ENCODE measurements at regions not wholly inside any gene's neighbourhood (a gene's known extent, or its start where the extent isn't known, plus 50 kb on each side); places are given as distances from the start of the nearest gene placed in this dataset.

DNA sequence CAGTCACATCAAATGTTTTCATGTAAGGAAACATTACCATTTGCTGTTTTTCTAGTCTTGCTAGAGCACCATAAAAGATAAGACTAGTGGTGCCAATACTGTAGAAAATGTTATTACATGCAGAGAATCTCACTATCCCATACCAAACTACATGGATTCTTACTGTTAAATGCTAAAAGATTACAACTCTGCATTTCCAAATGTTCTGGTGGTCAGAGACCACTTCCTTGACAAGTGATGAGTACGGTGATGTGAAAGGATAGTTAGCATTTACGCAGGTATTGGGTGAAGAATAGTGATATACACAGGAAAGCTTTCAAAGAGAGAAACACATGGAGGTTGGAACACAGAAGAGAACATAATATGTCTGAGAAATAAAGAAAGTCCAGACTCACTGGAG is 98.2 kb downstream of the GGTLC2 start:
- Histone ChIP-seq H3K9me3 (no peaks in the 10 kb centered on the region), H3K4me3 (no peak overlapping the region), H3K4me1 (ENCODE audit: low read depth) (no peaks in the 10 kb centered on the region), H3K36me3 (ENCODE audit: low read depth) (no peaks in the 10 kb centered on the region)
- DNase-seq (no peak), ATAC-seq (no peak)
- TF ChIP-seq, protein P1, sequence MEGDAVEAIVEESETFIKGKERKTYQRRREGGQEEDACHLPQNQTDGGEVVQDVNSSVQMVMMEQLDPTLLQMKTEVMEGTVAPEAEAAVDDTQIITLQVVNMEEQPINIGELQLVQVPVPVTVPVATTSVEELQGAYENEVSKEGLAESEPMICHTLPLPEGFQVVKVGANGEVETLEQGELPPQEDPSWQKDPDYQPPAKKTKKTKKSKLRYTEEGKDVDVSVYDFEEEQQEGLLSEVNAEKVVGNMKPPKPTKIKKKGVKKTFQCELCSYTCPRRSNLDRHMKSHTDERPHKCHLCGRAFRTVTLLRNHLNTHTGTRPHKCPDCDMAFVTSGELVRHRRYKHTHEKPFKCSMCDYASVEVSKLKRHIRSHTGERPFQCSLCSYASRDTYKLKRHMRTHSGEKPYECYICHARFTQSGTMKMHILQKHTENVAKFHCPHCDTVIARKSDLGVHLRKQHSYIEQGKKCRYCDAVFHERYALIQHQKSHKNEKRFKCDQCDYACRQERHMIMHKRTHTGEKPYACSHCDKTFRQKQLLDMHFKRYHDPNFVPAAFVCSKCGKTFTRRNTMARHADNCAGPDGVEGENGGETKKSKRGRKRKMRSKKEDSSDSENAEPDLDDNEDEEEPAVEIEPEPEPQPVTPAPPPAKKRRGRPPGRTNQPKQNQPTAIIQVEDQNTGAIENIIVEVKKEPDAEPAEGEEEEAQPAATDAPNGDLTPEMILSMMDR (IDR thresholded peaks at IDR 0.05) = no peak
- intact Hi-C loops (cut with DNase I, micrococcal nuclease) = no loop called here

DNA sequence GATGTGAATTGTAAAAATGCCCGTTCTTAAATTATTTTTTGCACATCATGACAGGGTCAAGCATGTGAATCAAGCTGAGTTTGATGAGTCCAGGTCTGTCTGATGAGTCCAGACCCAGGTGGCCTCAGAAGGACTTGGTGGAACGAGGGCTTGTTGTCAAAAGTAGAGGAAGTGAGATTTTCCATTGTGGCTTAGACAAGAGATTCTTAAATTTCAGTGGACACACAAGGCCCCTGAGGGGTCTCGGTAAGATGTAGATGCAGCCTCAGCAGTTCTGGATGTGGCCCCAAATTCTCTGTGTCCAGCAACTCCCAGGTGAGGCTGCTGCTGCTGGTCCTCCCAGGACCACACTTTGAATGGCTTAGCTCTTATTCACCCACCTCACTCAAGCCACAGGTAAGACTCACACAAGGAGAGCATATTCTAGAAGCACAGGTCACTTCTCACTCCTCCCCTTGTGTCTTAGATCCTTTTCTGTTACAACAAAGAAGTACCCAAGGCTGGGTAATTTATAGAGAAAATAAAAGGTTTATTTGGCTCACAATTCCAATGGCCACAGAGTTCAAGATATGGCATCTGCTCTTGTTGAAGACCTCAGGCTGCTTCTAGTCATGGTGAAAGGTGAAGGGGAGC is 98.8 kb downstream of the GGTLC2 start:
- Histone ChIP-seq H3K4me1 (ENCODE audit: low read depth) (no peaks in the 10 kb centered on the region), H3K9me3 (no peaks in the 10 kb centered on the region), H3K4me3 (no peak overlapping the region), H3K36me3 (ENCODE audit: low read depth) (no peaks in the 10 kb centered on the region)
- DNase-seq (no peak), ATAC-seq (no peak)
- TF ChIP-seq, protein P1 (IDR thresholded peaks at IDR 0.05) = no peak
- intact Hi-C loops (cut with DNase I, micrococcal nuclease) = no loop called here

DNA sequence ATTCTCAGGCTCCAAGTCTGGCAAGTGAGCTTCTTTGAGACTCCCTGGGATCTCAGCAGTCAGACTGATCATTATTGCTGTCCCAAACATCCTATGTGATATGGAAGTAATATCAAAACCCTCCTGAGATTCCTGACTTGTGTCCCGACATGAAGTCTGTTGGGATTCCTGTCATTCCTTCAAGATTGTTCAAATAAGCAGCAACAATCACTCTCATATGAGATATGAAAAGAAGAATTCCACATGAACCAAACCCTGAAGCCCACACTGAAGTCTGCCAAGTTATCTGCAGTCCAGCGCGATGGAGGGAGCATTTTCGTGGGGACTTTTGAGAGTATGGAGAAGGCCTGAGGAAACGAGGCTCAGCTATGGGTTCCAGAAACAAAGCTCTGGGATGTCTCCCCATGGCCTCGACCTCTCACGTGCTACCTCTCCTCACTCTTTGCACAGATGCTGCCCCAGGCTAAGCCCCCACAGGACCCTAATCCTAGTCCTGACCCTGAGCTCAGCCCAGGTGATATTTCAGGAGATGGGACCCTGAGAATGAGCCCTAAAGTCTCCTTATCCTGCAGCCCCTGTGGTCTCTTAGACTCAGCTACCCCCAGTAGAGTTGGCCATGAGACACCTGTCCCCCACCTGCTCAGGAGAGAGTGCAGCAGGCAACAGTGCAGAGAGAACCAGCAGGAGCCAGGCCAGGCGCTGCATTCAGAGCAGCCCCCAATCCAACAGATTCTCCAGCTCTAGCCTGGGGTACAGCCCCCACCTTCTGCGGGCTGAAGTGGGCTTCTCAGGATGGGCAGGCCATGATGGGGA is 100.2 kb downstream of the GGTLC2 start:
- no peak for DNase-seq
- no peaks in the 10 kb centered on the region for H3K9me3 ChIP-seq
- H3K4me1 ChIP-seq (ENCODE audit: low read depth) = no peaks in the 10 kb centered on the region
- H3K36me3 ChIP-seq (ENCODE audit: low read depth) = no peaks in the 10 kb centered on the region
- TF ChIP-seq, protein P1 (IDR thresholded peaks at IDR 0.05) = no peak
- intact Hi-C loops (cut with DNase I, micrococcal nuclease) = no loop called here
- ATAC-seq = no peak
- no peak overlapping the region for H3K4me3 ChIP-seq

DNA sequence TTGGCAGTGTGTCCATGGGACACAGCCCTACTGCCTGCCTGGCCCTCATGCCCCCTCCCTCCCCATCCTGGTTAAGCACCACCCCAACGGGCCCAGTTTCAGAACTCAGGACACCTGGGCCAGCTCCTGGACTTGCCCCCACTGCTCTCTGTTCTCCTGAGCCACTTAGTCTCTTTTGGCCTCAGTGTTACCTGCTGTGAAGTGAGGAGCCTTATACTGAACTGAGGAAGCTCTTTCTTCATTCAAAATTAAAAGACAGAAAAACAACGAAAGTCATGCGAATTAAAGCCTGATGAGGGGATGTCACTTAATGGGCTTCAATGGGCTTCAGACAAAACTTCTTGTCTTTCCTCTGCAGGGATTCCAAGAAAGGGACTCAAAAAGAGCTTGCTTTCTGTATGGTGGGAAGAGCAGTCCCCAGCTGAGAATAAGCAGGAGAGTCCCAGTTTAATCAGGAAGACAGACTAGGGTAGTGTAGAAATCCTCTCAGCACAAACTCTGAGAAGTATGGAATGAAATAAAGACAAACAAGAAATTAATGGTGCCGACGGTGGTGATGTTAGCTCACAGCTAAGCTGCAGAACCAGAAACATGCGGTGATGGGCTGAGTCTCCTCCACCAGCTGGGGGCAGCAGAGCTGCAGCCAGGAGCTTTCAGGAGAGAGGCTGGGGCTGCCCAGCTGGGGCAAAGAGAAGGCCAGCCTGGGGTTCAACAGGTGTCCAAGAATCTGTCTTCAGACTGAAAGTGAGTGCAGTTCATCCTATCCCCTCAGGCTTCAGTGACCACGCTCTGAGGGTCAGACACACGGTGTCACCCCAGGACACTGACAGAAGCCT is 101.0 kb downstream of the GGTLC2 start:
- peak in 2 of 3 donors; percentile 57 to 58 for DNase-seq
- Histone ChIP-seq H3K36me3 (ENCODE audit: low read depth) (no peaks in the 10 kb centered on the region), H3K4me3 (no peak overlapping the region), H3K9me3 (no peaks in the 10 kb centered on the region), H3K4me1 (ENCODE audit: low read depth) (no peaks in the 10 kb centered on the region)
- intact Hi-C loops (cut with DNase I, micrococcal nuclease) = no loop called here
- TF ChIP-seq, protein P1 (IDR thresholded peaks at IDR 0.05) = no peak
- peak; percentile 76 for ATAC-seq

DNA sequence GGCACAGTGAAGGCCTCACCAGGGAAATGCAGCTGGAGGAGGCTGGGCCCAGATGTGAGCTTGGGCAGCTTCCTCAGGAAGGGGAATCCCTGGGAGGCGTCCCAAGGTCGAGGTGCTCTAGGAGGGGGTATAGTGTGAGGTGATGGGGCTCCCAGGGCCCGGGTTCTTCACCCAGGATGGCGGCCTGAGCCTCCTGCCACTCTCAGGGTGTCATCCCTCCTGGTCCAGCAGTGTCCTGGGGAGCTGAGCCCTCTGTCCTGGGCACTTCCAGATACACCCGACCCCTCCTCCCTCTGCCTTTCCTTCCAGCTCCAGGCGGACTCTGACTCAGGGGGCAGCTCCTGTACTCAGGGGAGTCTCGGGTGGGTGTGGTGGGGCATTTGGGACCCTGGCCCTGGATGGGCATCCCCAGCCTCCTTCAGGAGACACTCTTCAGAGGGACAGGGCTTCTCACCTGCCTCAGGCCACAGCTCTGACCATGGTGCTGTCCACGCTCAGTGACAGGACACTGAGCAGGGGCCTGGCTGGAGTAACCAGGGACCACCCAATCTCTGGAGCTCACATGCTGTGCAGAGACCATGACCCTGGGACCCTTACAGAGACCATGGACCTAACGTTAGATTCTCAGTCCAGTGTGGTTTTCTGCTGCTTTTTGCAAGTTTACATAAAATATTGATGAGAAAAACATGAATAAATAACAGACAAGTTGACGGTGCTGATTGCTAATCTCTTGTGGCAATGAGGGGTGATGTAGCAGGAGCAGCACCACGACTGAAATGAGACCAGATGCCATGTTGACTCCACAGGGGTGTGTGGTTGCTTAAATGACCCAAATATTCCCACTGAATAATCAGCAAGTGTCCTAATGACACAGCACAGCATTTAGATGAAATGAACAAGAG is 101.9 kb downstream of the GGTLC2 start:
- intact Hi-C loops (cut with DNase I, micrococcal nuclease) = no loop called here
- TF ChIP-seq, protein P1 (IDR thresholded peaks at IDR 0.05) = no peak
- Histone ChIP-seq H3K36me3 (ENCODE audit: low read depth) (no peaks in the 10 kb centered on the region), H3K9me3 (no peaks in the 10 kb centered on the region), H3K4me1 (ENCODE audit: low read depth) (no peaks in the 10 kb centered on the region), H3K4me3 (no peak overlapping the region)
- ATAC-seq (peak; percentile 9), DNase-seq (no peak)
